Stomach (tissue), 8 donors: ENCODE measurements at regions not wholly inside any gene's neighbourhood (a gene's known extent, or its start where the extent isn't known, plus 50 kb on each side); places are given as distances from the start of the nearest gene placed in this dataset.

Source experiments
- DNase-seq, 2 donors: peaks; one replicate each; pipeline versions ENCODE4 v3.0.0 to v3.0.0-alpha.2; 2013 to 2019
- H3K27ac ChIP-seq, 5 donors: fragments of 200-600 bp in 4 of 5; sonication (generic) in 4 of 5; one replicate each; pipeline ENCODE4 v1.5.1; 2013 to 2019; ENCODE audit warnings: mild to moderate bottlenecking in 1 of 5, moderate library complexity in 1 of 5
- H3K27me3 ChIP-seq, 3 donors: fragments of 200-600 bp; sonication (generic); one replicate each; pipeline ENCODE4 v1.5.1; 2017 to 2019; ENCODE audit warnings: mixed run types in 1 of 3
- H3K36me3 ChIP-seq, 4 donors: fragments of 200-600 bp; sonication (generic); 1 replicate in 3 of 4; 2 replicates in 1 of 4; pipeline ENCODE4 v1.5.1; 2016 to 2019
- H3K4me1 ChIP-seq, 4 donors: fragments of 200-600 bp; sonication (generic); one replicate each; pipeline ENCODE4 v1.5.1; 2016 to 2019
- H3K4me3 ChIP-seq, 4 donors: fragments of 200-600 bp; sonication (generic) in 3 of 4; one replicate each; pipeline ENCODE4 v1.5.1; 2016 to 2019; ENCODE audit warnings: mild to moderate bottlenecking in 1 of 4
- H3K9me3 ChIP-seq, 4 donors: fragments of 200-600 bp; sonication (generic); one replicate each; pipeline ENCODE4 v1.5.1; 2016 to 2019
- EP300 ChIP-seq: sonication (generic); formaldehyde crosslinking; IDR thresholded peaks from one replicate; pipeline ENCODE4 v1.6.1; 2017; ENCODE audit warnings: antibody characterized with exemption
- POLR2A ChIP-seq, 4 donors: fragments of 450-650 bp; IDR thresholded peaks; one replicate each; pipeline ENCODE4 v1.6.1; 2016; ENCODE audit warnings: antibody characterized with exemption in 4 of 4, control low read depth in 2 of 4, mild to moderate bottlenecking in 1 of 4, moderate library complexity in 1 of 4
- POLR2AphosphoS5 ChIP-seq, 3 donors: sonication (generic); formaldehyde crosslinking; IDR thresholded peaks; one replicate each; pipeline ENCODE4 v1.6.1; 2016; ENCODE audit warnings: antibody characterized with exemption in 3 of 3
- WGBS, 5 donors: extraction: QIAGEN DNeasy Blood & Tissue Kit in 3 of 5; methylation state at CpG; one replicate each; pipeline versions ENCODE4 v1.1.5 to v1.1.7; 2013 to 2018; 5-methylcytosine and 5-hydroxymethylcytosine counted together
- intact Hi-C: fragments of 100-400 bp; cut with DNase I; formaldehyde crosslinking; loops from one replicate; pipeline ENCODE4 v1.15.1; 2023; ENCODE audit warnings: low total_unique reads
- TF ChIP-seq, protein P1 (sequence below), 7 experiments: fragments of 450-650 bp in 4 of 7; fragments of 200-600 bp in 3 of 7; sonication (generic) in 3 of 7; IDR thresholded peaks; one replicate each; pipeline ENCODE4 v1.5.1; 2016 to 2019; ENCODE audit warnings: antibody characterized with exemption in 7 of 7, control low read depth in 2 of 7, mild to moderate bottlenecking in 1 of 7
- donor health status: healthy with polysubstance abuse.
- donor health status: Bipolar disorder and iron deficiency.
- donor health status: healthy.

DNA sequence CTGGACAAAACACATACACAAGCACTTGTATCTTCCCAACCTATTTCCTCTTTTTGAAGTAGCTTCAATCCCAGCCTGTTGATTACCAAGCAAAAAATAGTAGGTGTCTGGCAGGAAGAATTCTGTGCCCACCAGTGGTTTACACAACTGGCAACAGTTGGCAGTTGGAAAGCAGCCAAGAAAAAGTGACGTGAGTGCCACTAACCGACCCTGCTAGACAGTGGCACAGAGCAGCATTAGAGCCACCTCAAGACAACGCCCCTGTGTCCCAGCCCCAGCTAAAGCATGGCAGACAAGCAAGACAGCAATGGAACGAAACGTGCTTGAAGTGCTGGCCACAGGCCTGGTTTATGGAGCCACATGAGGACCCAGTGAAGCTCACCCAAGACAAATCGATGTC is 379.6 kb downstream of the FBXO15 start:
- TF ChIP-seq POLR2A (IDR thresholded peaks at IDR 0.05): no peak
- TF ChIP-seq EP300: no peak
- TF ChIP-seq, protein P1, sequence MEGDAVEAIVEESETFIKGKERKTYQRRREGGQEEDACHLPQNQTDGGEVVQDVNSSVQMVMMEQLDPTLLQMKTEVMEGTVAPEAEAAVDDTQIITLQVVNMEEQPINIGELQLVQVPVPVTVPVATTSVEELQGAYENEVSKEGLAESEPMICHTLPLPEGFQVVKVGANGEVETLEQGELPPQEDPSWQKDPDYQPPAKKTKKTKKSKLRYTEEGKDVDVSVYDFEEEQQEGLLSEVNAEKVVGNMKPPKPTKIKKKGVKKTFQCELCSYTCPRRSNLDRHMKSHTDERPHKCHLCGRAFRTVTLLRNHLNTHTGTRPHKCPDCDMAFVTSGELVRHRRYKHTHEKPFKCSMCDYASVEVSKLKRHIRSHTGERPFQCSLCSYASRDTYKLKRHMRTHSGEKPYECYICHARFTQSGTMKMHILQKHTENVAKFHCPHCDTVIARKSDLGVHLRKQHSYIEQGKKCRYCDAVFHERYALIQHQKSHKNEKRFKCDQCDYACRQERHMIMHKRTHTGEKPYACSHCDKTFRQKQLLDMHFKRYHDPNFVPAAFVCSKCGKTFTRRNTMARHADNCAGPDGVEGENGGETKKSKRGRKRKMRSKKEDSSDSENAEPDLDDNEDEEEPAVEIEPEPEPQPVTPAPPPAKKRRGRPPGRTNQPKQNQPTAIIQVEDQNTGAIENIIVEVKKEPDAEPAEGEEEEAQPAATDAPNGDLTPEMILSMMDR (IDR thresholded peaks at IDR 0.05): no peak
- no peak for TF ChIP-seq POLR2AphosphoS5 (IDR thresholded peaks at IDR 0.05)
- Histone ChIP-seq H3K27ac (no peak overlapping the region), H3K9me3 (no peaks in the 10 kb centered on the region), H3K36me3 (no peaks in the 10 kb centered on the region), H3K27me3 (no peaks in the 10 kb centered on the region), H3K4me1 (no peaks in the 10 kb centered on the region), H3K4me3 (no peak overlapping the region)
- intact Hi-C loops: no loop called here
- WGBS, 5 donors: 56 to 68% (median 59%) methylated on average over 6 of the region's 6 CpGs
- no peak for DNase-seq

DNA sequence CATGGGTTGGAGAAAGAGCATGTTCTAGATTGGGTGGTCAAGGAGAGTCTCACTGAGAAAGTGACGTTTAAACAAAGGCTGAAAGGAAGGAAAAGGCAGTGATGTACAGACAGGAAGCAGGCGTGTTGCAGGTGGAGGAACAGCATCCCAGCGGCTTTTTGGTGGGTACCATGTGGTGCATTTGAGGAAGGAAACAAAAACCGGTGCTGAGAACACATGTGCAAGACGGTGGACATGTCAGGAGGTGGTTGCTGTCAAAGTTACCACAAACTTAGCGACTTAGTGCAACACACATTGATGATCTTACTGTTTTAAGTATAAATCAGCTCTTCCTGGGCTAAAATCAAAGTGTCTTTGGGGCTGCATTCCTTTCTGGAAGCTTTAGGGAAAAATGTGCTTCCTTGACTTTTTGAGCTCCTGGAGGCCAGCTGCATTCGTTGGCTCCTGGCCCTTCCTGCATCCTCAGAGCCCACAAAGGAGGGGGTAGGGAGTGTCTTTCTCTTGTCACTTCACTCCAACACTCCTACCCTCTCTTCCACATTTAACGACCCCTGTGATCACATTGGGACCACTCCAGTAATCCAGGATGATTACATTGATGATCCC is 380.6 kb downstream of the FBXO15 start:
- intact Hi-C loops: no loop called here
- DNase-seq: no peak
- WGBS, 5 donors: 44 to 56% (median 52%) methylated on average over 8 of the region's 8 CpGs
- TF ChIP-seq EP300: no peak
- TF ChIP-seq, protein P1 (IDR thresholded peaks at IDR 0.05): no peak
- TF ChIP-seq POLR2A (IDR thresholded peaks at IDR 0.05): no peak
- no peak for TF ChIP-seq POLR2AphosphoS5 (IDR thresholded peaks at IDR 0.05)
- no peaks in the 10 kb centered on the region for H3K9me3 ChIP-seq
- H3K36me3 ChIP-seq: no peaks in the 10 kb centered on the region
- H3K4me3 ChIP-seq: no peak overlapping the region
- no peak overlapping the region for H3K27ac ChIP-seq
- no peaks in the 10 kb centered on the region for H3K4me1 ChIP-seq
- H3K27me3 ChIP-seq: no peaks in the 10 kb centered on the region

DNA sequence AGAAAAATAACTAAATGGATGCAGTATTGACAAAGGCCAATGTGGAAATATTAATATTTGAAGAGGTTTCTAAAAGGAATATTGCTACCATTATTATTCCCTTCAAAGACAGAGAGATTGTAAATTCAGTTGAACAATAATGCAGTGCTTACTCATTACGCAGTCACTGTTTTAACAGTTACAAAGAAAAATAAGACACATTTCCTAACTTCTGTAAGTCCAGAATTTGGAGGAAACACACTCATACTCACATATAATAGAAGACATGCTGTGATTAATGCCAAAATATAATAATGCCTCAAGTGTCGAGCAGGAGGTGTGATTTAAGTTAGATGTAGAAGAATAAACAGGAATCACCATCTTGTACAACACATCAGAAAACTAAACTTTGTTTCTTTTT is 389.2 kb downstream of the FBXO15 start:
- Histone ChIP-seq H3K9me3 (no peaks in the 10 kb centered on the region), H3K27ac (no peak overlapping the region), H3K4me3 (no peak overlapping the region), H3K36me3 (no peaks in the 10 kb centered on the region), H3K27me3 (no peaks in the 10 kb centered on the region), H3K4me1 (no peaks in the 10 kb centered on the region)
- TF ChIP-seq POLR2A (IDR thresholded peaks at IDR 0.05) (no peak), EP300 (no peak), POLR2AphosphoS5 (IDR thresholded peaks at IDR 0.05) (no peak)
- TF ChIP-seq, protein P1 (IDR thresholded peaks at IDR 0.05): no peak
- no peak for DNase-seq
- WGBS, 5 donors: 75 to 87% (median 85%) methylated on average over 2 of the region's 2 CpGs
- intact Hi-C loops: no loop called here

DNA sequence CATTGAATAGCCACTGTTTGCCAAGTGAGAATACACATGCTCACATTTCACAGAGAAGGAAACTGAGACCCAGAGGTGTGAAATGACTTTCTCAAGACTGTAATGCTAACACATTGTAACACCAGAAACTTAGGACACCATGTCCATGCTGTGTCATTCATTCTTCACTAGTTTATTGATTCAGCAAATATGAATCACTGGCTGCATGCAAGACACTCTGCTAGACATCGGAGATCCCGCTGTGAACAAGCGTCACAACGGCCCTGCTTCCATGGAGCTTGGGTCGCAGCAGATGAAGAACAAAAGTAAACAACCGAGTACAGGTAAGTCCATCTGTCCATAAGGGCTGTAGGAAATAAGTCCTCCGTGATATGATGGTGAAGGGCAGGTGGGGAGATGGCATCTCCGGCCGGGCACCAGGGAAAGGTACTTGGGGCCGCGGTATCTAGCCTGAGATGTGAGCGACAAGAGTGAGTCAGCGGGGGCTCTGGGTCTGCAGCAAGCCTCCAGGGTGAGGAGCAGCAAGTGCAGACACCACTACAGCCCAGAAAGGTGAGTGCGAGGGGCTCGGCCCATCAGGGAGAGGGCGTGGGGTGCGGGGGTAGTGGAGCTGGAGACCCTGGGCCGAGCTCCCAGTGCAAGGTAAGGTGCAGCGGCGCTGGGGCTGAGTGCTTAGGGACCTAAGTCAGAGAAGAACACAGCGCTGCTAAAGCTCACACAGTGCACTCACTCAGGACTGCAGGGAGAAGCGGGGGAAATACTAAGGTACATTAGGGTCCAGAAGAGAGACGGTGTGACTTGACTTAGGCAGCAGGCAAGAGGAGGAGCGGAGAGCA is 391.2 kb downstream of the FBXO15 start:
- Histone ChIP-seq H3K27ac (no peak overlapping the region), H3K27me3 (no peaks in the 10 kb centered on the region), H3K36me3 (no peaks in the 10 kb centered on the region), H3K4me1 (no peaks in the 10 kb centered on the region), H3K4me3 (no peak overlapping the region), H3K9me3 (no peaks in the 10 kb centered on the region)
- TF ChIP-seq POLR2A (IDR thresholded peaks at IDR 0.05): no peak
- TF ChIP-seq, protein P1 (IDR thresholded peaks at IDR 0.05): no peak
- no peak for TF ChIP-seq POLR2AphosphoS5 (IDR thresholded peaks at IDR 0.05)
- no peak for TF ChIP-seq EP300
- intact Hi-C loops: no loop called here
- WGBS, 5 donors: 76 to 87% (median 80%) methylated on average over 24 of the region's 24 CpGs
- DNase-seq: no peak
